ENCODE measurements at regions not wholly inside any gene's neighbourhood (a gene's known extent, or its start where the extent isn't known, plus 50 kb on each side); places are given as distances from the start of the nearest gene placed in this dataset.

DNA sequence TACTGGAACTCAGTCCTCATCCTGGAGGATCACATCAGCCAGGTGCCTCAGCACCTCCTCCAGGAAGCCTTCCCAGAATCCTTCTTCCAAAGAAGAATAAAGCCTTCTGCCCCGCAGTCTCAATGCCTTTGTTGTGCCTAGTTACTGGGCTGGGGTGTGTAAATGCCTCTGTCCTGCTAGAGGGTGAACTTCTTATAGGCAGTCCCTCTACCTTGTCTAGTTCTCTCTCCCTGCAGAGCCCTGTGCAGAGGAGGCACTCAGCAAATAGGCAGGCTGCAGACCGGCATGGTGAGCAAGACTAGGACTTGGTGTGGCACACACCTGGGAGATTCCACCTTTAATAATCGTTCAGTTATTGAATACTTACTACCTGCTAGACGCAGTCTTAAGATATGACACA is 104.7 kb upstream of the PCBD1 start:
- intact Hi-C loops (cut with micrococcal nuclease): no loop called here
- TF ChIP-seq, protein P1, sequence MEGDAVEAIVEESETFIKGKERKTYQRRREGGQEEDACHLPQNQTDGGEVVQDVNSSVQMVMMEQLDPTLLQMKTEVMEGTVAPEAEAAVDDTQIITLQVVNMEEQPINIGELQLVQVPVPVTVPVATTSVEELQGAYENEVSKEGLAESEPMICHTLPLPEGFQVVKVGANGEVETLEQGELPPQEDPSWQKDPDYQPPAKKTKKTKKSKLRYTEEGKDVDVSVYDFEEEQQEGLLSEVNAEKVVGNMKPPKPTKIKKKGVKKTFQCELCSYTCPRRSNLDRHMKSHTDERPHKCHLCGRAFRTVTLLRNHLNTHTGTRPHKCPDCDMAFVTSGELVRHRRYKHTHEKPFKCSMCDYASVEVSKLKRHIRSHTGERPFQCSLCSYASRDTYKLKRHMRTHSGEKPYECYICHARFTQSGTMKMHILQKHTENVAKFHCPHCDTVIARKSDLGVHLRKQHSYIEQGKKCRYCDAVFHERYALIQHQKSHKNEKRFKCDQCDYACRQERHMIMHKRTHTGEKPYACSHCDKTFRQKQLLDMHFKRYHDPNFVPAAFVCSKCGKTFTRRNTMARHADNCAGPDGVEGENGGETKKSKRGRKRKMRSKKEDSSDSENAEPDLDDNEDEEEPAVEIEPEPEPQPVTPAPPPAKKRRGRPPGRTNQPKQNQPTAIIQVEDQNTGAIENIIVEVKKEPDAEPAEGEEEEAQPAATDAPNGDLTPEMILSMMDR (IDR thresholded peaks at IDR 0.05): no peak
- no peaks in the 10 kb centered on the region for H3K9me3 Mint-ChIP-seq
- H3K4me3 Mint-ChIP-seq: no peak overlapping the region
- H3K27ac Mint-ChIP-seq: no peak overlapping the region
- DNase-seq: no peak
- H3K27me3 Mint-ChIP-seq: no peaks in the 10 kb centered on the region
- no peaks in the 10 kb centered on the region for H3K4me1 Mint-ChIP-seq (ENCODE audit: low read depth)
- ChIA-PET POLR2A (no interaction called here), CTCF (no interaction called here)
- no peaks in the 10 kb centered on the region for H3K36me3 Mint-ChIP-seq (ENCODE audit: low read depth)
- ATAC-seq: no peak

DNA sequence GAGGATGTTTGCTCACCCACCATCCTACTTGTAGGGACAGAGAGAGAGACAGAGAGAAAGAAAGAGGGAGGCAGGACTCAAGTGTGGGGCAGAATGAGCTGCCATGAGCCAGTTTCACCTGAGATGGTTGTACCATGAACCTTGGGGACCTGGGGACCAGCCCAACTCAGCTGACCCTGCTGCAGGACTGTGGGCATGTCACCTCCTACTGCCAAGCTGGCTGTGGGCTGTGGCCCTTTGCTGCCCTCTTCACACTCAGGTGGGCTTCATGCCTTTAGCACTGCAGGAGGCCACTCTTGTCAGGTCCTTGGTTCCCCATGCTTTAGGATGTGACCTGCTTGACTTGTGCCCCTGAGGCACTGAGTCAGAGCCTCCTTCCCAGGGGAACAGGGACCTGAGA is 108.2 kb upstream of the PCBD1 start:
- intact Hi-C loops (cut with micrococcal nuclease): no loop called here
- no peaks in the 10 kb centered on the region for H3K36me3 Mint-ChIP-seq (ENCODE audit: low read depth)
- no peaks in the 10 kb centered on the region for H3K4me1 Mint-ChIP-seq (ENCODE audit: low read depth)
- no peak overlapping the region for H3K27ac Mint-ChIP-seq
- no peak for ATAC-seq
- no peak for DNase-seq
- ChIA-PET CTCF (no interaction called here), POLR2A (no interaction called here)
- peaks cover 6% of the 10 kb centered on the region for H3K27me3 Mint-ChIP-seq
- H3K4me3 Mint-ChIP-seq: no peak overlapping the region
- peaks cover 3% of the 10 kb centered on the region for H3K9me3 Mint-ChIP-seq
- TF ChIP-seq, protein P1 (IDR thresholded peaks at IDR 0.05): no peak

DNA sequence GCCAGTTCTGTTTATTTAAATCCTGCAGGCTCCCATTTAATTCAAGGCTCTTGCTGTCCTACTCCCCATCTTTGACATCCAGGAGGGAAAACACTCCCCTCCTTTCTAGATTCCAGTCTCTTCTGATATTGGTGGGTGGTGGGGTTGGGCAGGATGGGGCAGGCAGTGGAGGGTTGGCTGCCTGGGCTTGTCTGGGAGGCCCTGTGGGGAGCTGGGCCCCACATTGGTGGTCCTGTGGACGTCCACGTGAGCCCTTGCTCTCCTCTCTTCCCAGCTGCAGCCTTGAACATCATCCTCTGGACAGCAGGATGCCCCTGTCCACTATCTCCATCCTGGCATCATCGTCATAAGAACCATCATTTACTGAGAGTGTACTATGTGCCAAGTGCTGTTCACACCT is 108.9 kb upstream of the PCBD1 start:
- DNase-seq: no peak
- Mint-ChIP-seq H3K9me3 (peaks cover 3% of the 10 kb centered on the region), H3K4me1 (ENCODE audit: low read depth) (no peaks in the 10 kb centered on the region), H3K4me3 (no peak overlapping the region), H3K27me3 (peaks cover 6% of the 10 kb centered on the region), H3K27ac (no peak overlapping the region), H3K36me3 (ENCODE audit: low read depth) (no peaks in the 10 kb centered on the region)
- CTCF ChIA-PET: no interaction called here
- POLR2A ChIA-PET: no interaction called here
- ATAC-seq: no peak
- intact Hi-C loops (cut with micrococcal nuclease): no loop called here
- TF ChIP-seq, protein P1 (IDR thresholded peaks at IDR 0.05): no peak

DNA sequence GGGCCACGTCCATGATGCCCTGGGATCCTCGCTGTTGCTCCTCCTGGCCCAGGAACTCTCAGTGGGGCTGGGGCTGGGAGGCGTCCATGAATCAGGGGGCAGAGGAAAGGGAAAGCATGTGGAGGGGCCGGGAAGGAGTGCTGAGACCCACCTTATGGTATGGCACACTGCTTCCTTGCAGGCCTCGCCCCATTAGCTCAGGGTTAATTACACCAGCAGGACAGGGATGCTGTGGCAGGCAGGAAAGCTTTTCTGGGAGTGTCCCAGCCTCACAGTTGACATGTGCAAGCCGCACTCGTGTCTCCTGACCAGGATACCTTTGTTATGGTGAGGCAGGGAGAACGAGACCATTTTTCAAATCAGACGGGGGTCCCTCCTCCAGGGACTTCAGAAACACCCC is 109.7 kb upstream of the PCBD1 start:
- Mint-ChIP-seq H3K4me3 (no peak overlapping the region), H3K27ac (no peak overlapping the region), H3K36me3 (ENCODE audit: low read depth) (no peaks in the 10 kb centered on the region), H3K9me3 (peaks cover 3% of the 10 kb centered on the region), H3K4me1 (ENCODE audit: low read depth) (no peaks in the 10 kb centered on the region), H3K27me3 (peaks cover 6% of the 10 kb centered on the region)
- intact Hi-C loops (cut with micrococcal nuclease): no loop called here
- DNase-seq (no peak), ATAC-seq (no peak)
- TF ChIP-seq, protein P1 (IDR thresholded peaks at IDR 0.05): no peak
- ChIA-PET CTCF (no interaction called here), POLR2A (no interaction called here)

DNA sequence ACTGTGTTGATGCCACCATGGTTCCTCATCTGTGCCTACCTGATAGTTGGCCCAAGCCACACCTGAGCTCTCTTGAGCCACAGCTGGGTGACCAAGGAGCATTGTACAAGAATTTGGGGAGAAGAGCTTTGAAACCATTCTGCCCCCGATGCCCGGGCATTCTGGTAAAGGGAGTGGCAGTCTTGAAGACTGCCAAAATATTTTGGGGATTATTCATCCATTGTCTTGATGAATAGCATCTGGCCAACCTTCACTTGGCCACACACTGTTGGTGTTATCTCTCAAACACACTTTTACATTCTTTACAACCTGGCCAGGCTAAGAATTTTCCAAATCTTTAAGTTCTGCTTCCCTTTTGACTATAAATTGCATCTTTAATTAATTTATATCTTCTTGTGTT is 113.1 kb upstream of the PCBD1 start:
- peaks cover 6% of the 10 kb centered on the region for H3K27me3 Mint-ChIP-seq
- POLR2A ChIA-PET: no interaction called here
- ATAC-seq: no peak
- H3K9me3 Mint-ChIP-seq: peaks cover 3% of the 10 kb centered on the region
- H3K4me3 Mint-ChIP-seq: no peak overlapping the region
- no peak overlapping the region for H3K27ac Mint-ChIP-seq
- H3K4me1 Mint-ChIP-seq (ENCODE audit: low read depth): no peaks in the 10 kb centered on the region
- intact Hi-C loops (cut with micrococcal nuclease): no loop called here
- no peak for DNase-seq
- TF ChIP-seq, protein P1 (IDR thresholded peaks at IDR 0.05): no peak
- CTCF ChIA-PET: interaction anchor here (1.2 kb wide), 1 partner anchor 9 kb away, joined by 3 read pairs; no protein-coding TSS in a partner anchor
- H3K36me3 Mint-ChIP-seq (ENCODE audit: low read depth): no peaks in the 10 kb centered on the region
